ENCODE measurements at regions not wholly inside any gene's neighbourhood (a gene's known extent, or its start where the extent isn't known, plus 50 kb on each side); places are given as distances from the start of the nearest gene placed in this dataset.

DNA sequence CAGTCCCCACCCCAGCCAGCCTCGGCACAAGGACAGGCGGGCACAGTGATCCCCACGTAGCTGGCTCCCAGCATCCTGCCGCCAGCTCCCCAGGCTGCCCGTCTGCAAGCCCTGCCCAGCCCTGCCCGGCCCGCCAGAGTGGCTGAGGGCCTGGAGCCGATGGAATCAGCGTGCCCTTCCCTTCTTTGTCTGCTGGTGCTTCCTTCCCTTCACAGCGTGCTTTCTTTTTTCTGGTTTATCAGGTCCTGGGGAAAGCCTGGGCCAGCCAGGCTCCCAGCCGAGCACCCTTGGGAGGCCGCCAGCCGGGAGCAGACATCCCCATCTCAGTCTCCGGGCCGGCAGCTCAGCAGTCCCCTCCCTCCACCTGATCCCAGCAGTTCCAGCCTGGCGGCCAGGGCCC, 54.7 kb upstream of the SMAD6 start:
- TF ChIP-seq EZH2phosphoT487 (IDR thresholded peaks at IDR 0.05; ENCODE audit: low read depth): no peak
- TF ChIP-seq, protein P1, sequence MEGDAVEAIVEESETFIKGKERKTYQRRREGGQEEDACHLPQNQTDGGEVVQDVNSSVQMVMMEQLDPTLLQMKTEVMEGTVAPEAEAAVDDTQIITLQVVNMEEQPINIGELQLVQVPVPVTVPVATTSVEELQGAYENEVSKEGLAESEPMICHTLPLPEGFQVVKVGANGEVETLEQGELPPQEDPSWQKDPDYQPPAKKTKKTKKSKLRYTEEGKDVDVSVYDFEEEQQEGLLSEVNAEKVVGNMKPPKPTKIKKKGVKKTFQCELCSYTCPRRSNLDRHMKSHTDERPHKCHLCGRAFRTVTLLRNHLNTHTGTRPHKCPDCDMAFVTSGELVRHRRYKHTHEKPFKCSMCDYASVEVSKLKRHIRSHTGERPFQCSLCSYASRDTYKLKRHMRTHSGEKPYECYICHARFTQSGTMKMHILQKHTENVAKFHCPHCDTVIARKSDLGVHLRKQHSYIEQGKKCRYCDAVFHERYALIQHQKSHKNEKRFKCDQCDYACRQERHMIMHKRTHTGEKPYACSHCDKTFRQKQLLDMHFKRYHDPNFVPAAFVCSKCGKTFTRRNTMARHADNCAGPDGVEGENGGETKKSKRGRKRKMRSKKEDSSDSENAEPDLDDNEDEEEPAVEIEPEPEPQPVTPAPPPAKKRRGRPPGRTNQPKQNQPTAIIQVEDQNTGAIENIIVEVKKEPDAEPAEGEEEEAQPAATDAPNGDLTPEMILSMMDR (IDR thresholded peaks at IDR 0.05; ENCODE audit: low read depth, low read length): no peak
- Histone ChIP-seq H3K9me3 (ENCODE audit: insufficient read depth, low read length) (no peaks in the 10 kb centered on the region), H3K4me3 (ENCODE audit: low read length) (no peak overlapping the region), H3K36me3 (replicated peaks; ENCODE audit: low read depth, low read length) (no peaks in the 10 kb centered on the region), H2AFZ (ENCODE audit: low read depth, low read length) (no peak overlapping the region), H3K79me2 (ENCODE audit: low read length) (no peaks in the 10 kb centered on the region), H3K27ac (ENCODE audit: low read length) (no peak overlapping the region), H3K27me3 (ENCODE audit: low read depth, low read length) (no peaks in the 10 kb centered on the region), H3K4me2 (ENCODE audit: low read length) (no peak overlapping the region), H4K20me1 (ENCODE audit: insufficient read depth, low read length) (no peaks in the 10 kb centered on the region), H3K9ac (ENCODE audit: low read length) (no peak overlapping the region), H3K4me1 (ENCODE audit: low read length) (no peaks in the 10 kb centered on the region)

DNA sequence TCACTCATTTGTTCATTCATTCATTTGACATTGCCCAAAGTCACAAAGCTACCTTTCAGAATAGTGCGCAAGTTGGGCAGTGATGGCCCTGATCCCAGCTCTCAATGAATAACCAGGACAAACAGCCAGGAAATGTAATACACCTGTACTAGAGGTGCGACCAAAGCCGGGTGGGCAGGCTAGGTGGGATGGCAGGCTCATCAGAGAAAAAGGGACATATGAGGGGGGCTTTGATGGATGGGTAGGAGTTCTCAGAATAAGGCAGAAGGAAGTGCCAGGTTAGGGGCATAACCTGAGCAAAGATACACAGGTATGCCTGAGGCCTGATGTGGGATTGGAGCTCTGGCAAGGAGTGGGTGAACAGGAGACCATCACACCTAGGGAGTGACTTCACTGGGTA, 53.4 kb upstream of the SMAD6 start:
- no peak for TF ChIP-seq EZH2phosphoT487 (IDR thresholded peaks at IDR 0.05; ENCODE audit: low read depth)
- TF ChIP-seq, protein P1 (IDR thresholded peaks at IDR 0.05; ENCODE audit: low read depth, low read length): no peak
- no peak overlapping the region for H3K27ac ChIP-seq (ENCODE audit: low read length)
- no peaks in the 10 kb centered on the region for H3K36me3 ChIP-seq (replicated peaks; ENCODE audit: low read depth, low read length)
- no peaks in the 10 kb centered on the region for H3K4me1 ChIP-seq (ENCODE audit: low read length)
- no peak overlapping the region for H3K9ac ChIP-seq (ENCODE audit: low read length)
- no peaks in the 10 kb centered on the region for H3K9me3 ChIP-seq (ENCODE audit: insufficient read depth, low read length)
- no peak overlapping the region for H3K4me3 ChIP-seq (ENCODE audit: low read length)
- no peaks in the 10 kb centered on the region for H4K20me1 ChIP-seq (ENCODE audit: insufficient read depth, low read length)
- H2AFZ ChIP-seq (ENCODE audit: low read depth, low read length): no peak overlapping the region
- H3K27me3 ChIP-seq (ENCODE audit: low read depth, low read length): no peaks in the 10 kb centered on the region
- no peak overlapping the region for H3K4me2 ChIP-seq (ENCODE audit: low read length)
- no peaks in the 10 kb centered on the region for H3K79me2 ChIP-seq (ENCODE audit: low read length)

DNA sequence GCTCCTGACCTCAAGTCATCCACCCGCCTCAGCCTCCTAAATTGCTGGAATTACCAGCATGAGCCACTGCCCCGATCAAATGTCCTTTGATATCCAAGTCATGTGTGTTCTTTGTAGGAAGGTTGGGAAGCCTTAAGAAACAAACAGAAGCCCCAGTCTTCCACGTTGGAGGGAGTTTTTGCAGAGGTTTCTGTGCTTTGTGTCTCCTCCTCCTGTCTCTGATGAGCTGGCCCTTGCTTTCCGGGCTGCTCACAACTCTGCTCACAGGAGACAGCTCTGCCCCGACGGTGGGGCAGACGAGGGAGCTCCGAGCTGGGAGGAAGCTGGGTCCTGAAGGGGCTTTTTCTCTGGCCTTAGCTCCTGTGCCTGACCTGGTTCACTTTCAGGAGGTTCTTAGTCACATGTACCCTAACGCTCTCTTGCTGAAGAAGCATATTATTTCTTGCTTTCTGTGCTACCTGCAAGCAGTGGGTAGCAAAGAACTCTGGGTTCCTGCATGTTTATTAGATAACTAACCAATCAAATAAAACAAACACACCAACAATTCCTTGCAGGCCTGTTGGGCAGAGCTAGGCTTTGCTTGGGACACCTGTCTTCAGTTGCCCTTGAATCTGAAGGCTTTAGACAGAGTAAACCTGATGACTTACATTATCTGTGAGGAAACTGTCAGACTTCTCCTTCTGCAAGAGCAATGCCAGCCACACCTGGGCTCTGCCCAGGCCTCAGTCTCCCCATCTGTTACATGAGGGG, 52.6 kb upstream of the SMAD6 start:
- no peak overlapping the region for H3K27ac ChIP-seq (ENCODE audit: low read length)
- no peak overlapping the region for H2AFZ ChIP-seq (ENCODE audit: low read depth, low read length)
- H3K4me1 ChIP-seq (ENCODE audit: low read length): no peaks in the 10 kb centered on the region

DNA sequence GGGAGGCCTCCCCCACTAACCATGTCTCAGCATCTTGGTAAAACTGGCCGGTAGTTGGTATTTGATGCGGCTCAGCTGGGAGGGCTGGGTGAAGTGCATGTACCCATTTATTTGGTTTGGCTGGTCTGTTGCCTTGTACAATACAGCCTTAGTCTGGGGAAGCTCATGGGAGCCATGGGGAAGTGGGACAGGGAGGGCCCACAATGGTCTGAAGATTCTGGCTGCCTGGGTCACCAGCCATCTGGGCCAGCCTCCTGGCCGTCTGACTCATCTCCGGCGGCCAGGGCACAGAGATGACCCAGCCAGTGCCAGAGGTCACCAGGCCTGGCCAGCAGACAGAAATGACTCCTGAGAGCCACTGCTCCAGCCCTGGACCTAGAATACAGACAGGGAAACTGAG, 51.6 kb upstream of the SMAD6 start:
- Histone ChIP-seq H3K27me3 (ENCODE audit: low read depth, low read length) (no peaks in the 10 kb centered on the region), H3K9ac (ENCODE audit: low read length) (no peak overlapping the region), H3K36me3 (replicated peaks; ENCODE audit: low read depth, low read length) (no peaks in the 10 kb centered on the region), H3K79me2 (ENCODE audit: low read length) (no peaks in the 10 kb centered on the region), H3K4me3 (ENCODE audit: low read length) (no peak overlapping the region), H4K20me1 (ENCODE audit: insufficient read depth, low read length) (no peaks in the 10 kb centered on the region), H3K9me3 (ENCODE audit: insufficient read depth, low read length) (no peaks in the 10 kb centered on the region), H3K4me1 (ENCODE audit: low read length) (no peaks in the 10 kb centered on the region), H2AFZ (ENCODE audit: low read depth, low read length) (no peak overlapping the region), H3K4me2 (ENCODE audit: low read length) (no peak overlapping the region), H3K27ac (ENCODE audit: low read length) (no peak overlapping the region)
- no peak for TF ChIP-seq EZH2phosphoT487 (IDR thresholded peaks at IDR 0.05; ENCODE audit: low read depth)
- TF ChIP-seq, protein P1 (IDR thresholded peaks at IDR 0.05; ENCODE audit: low read depth, low read length): no peak

More for the DNA sequence above, 52.6 kb upstream of the SMAD6 start:
- Histone ChIP-seq H3K27me3 (ENCODE audit: low read depth, low read length) (no peaks in the 10 kb centered on the region), H4K20me1 (ENCODE audit: insufficient read depth, low read length) (no peaks in the 10 kb centered on the region), H3K4me2 (ENCODE audit: low read length) (no peak overlapping the region), H3K36me3 (replicated peaks; ENCODE audit: low read depth, low read length) (no peaks in the 10 kb centered on the region), H3K9me3 (ENCODE audit: insufficient read depth, low read length) (no peaks in the 10 kb centered on the region), H3K9ac (ENCODE audit: low read length) (no peak overlapping the region), H3K4me3 (ENCODE audit: low read length) (no peak overlapping the region), H3K79me2 (ENCODE audit: low read length) (no peaks in the 10 kb centered on the region)
- TF ChIP-seq, protein P1 (IDR thresholded peaks at IDR 0.05; ENCODE audit: low read depth, low read length): no peak
- TF ChIP-seq EZH2phosphoT487 (IDR thresholded peaks at IDR 0.05; ENCODE audit: low read depth): no peak

All from OCI-LY3 (cell line).